ENCODE measurements at regions not wholly inside any gene's neighbourhood (a gene's known extent, or its start where the extent isn't known, plus 50 kb on each side); places are given as distances from the start of the nearest gene placed in this dataset.

GRCh38 chr5:121634946-121635345, 216.7 kb upstream of the FTMT start:
- no peaks in the 10 kb centered on the region for H3K27me3 ChIP-seq
- no peak overlapping the region for H3K4me3 ChIP-seq
- no peaks in the 10 kb centered on the region for H3K4me1 ChIP-seq
- no peaks in the 10 kb centered on the region for H3K9me3 ChIP-seq
- in situ Hi-C loops (cut with MboI; ENCODE audit: low pct_ligation_motif_present in 1 of 4, low pct_unique_long_range_greater_than_20kb in 1 of 4, low sequenced_read_pairs in 3 of 4) = no loop called here
- 74 to 78% methylated on average over 2 of the region's 2 CpGs for WGBS, 2 donors (ENCODE audit: low coverage in 1 of 2)
- no peaks in the 10 kb centered on the region for H3K36me3 ChIP-seq
- no peak overlapping the region for H3K27ac ChIP-seq
- no peak for DNase-seq
- TF ChIP-seq POLR2A (IDR thresholded peaks at IDR 0.05) = no peak
- no peak for TF ChIP-seq POLR2AphosphoS5 (IDR thresholded peaks at IDR 0.05)
- TF ChIP-seq EP300 (IDR thresholded peaks at IDR 0.05; ENCODE audit: low read depth) = no peak
- no peak for TF ChIP-seq CTCF (IDR thresholded peaks at IDR 0.05)
- intact Hi-C loops (cut with DNase I; ENCODE audit: low total_unique reads) = no loop called here

- intact Hi-C loops (cut with DNase I; ENCODE audit: low total_unique reads) = no loop called here
- in situ Hi-C loops (cut with MboI; ENCODE audit: low pct_ligation_motif_present in 1 of 4, low pct_unique_long_range_greater_than_20kb in 1 of 4, low sequenced_read_pairs in 3 of 4) = no loop called here
- Histone ChIP-seq H3K9me3 (no peaks in the 10 kb centered on the region), H3K36me3 (no peaks in the 10 kb centered on the region), H3K4me3 (no peak overlapping the region), H3K27me3 (no peaks in the 10 kb centered on the region), H3K27ac (no peak overlapping the region), H3K4me1 (no peaks in the 10 kb centered on the region)
- WGBS, 2 donors (ENCODE audit: low coverage in 1 of 2) = 92 to 95% methylated on average over 2 of the region's 2 CpGs
- TF ChIP-seq CTCF (IDR thresholded peaks at IDR 0.05) (no peak), POLR2AphosphoS5 (IDR thresholded peaks at IDR 0.05) (no peak), EP300 (IDR thresholded peaks at IDR 0.05; ENCODE audit: low read depth) (no peak), POLR2A (IDR thresholded peaks at IDR 0.05) (no peak)
- DNase-seq = no peak
These were observed 213.6 kb upstream of the FTMT start for GRCh38 chr5:121638126-121638525.

- in situ Hi-C loops (cut with MboI; ENCODE audit: low pct_ligation_motif_present in 1 of 4, low pct_unique_long_range_greater_than_20kb in 1 of 4, low sequenced_read_pairs in 3 of 4) (no loop called here), intact Hi-C loops (cut with DNase I; ENCODE audit: low total_unique reads) (no loop called here)
- H3K4me1 ChIP-seq = no peaks in the 10 kb centered on the region
- no peak for DNase-seq
- H3K27ac ChIP-seq = no peak overlapping the region
- TF ChIP-seq CTCF (IDR thresholded peaks at IDR 0.05) = no peak
- TF ChIP-seq EP300 (IDR thresholded peaks at IDR 0.05; ENCODE audit: low read depth) = no peak
- TF ChIP-seq POLR2AphosphoS5 (IDR thresholded peaks at IDR 0.05) = no peak
- TF ChIP-seq POLR2A (IDR thresholded peaks at IDR 0.05) = no peak
- 63% methylated on average over 1 of the region's 1 CpG; no CpG with 5 or more reads in 1 of the 2 donors for WGBS, 2 donors (ENCODE audit: low coverage in 1 of 2)
- H3K27me3 ChIP-seq = no peaks in the 10 kb centered on the region
- H3K4me3 ChIP-seq = no peak overlapping the region
- no peaks in the 10 kb centered on the region for H3K9me3 ChIP-seq
- no peaks in the 10 kb centered on the region for H3K36me3 ChIP-seq
These were observed 211.4 kb upstream of the FTMT start for GRCh38 chr5:121640298-121640697.

GRCh38 chr5:121658221-121658620, 193.5 kb upstream of the FTMT start:
- H3K27ac ChIP-seq = no peak overlapping the region
- in situ Hi-C loops (cut with MboI; ENCODE audit: low pct_ligation_motif_present in 1 of 4, low pct_unique_long_range_greater_than_20kb in 1 of 4, low sequenced_read_pairs in 3 of 4) = no loop called here
- no peaks in the 10 kb centered on the region for H3K4me1 ChIP-seq
- TF ChIP-seq POLR2A (IDR thresholded peaks at IDR 0.05) = no peak
- no peak for TF ChIP-seq POLR2AphosphoS5 (IDR thresholded peaks at IDR 0.05)
- TF ChIP-seq CTCF (IDR thresholded peaks at IDR 0.05) = no peak
- TF ChIP-seq EP300 (IDR thresholded peaks at IDR 0.05; ENCODE audit: low read depth) = no peak
- no peaks in the 10 kb centered on the region for H3K9me3 ChIP-seq
- no peak overlapping the region for H3K4me3 ChIP-seq
- intact Hi-C loops (cut with DNase I; ENCODE audit: low total_unique reads) = no loop called here
- no peaks in the 10 kb centered on the region for H3K36me3 ChIP-seq
- no peaks in the 10 kb centered on the region for H3K27me3 ChIP-seq
- no peak for DNase-seq

Measured in transverse colon (tissue), 4 donors.